ENCODE measurements at regions not wholly inside any gene's neighbourhood (a gene's known extent, or its start where the extent isn't known, plus 50 kb on each side); places are given as distances from the start of the nearest gene placed in this dataset.

GRCh38 chr2:201538025-201538424 lies 86.5 kb downstream of the STRADB start:
- H3K4me3 ChIP-seq (ENCODE audit: low read depth, low read length), result no peak overlapping the region
- TF ChIP-seq, protein P1, sequence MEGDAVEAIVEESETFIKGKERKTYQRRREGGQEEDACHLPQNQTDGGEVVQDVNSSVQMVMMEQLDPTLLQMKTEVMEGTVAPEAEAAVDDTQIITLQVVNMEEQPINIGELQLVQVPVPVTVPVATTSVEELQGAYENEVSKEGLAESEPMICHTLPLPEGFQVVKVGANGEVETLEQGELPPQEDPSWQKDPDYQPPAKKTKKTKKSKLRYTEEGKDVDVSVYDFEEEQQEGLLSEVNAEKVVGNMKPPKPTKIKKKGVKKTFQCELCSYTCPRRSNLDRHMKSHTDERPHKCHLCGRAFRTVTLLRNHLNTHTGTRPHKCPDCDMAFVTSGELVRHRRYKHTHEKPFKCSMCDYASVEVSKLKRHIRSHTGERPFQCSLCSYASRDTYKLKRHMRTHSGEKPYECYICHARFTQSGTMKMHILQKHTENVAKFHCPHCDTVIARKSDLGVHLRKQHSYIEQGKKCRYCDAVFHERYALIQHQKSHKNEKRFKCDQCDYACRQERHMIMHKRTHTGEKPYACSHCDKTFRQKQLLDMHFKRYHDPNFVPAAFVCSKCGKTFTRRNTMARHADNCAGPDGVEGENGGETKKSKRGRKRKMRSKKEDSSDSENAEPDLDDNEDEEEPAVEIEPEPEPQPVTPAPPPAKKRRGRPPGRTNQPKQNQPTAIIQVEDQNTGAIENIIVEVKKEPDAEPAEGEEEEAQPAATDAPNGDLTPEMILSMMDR (IDR thresholded peaks at IDR 0.05; ENCODE audit: low read depth, low read length, missing control alignments), result no peak
- no peak for DNase-seq (ENCODE audit: low read depth)

GRCh38 chr2:201536754-201537153 lies 85.2 kb downstream of the STRADB start:
- TF ChIP-seq, protein P1 (IDR thresholded peaks at IDR 0.05; ENCODE audit: low read depth, low read length, missing control alignments), result no peak
- no peak overlapping the region for H3K4me3 ChIP-seq (ENCODE audit: low read depth, low read length)
- no peak for DNase-seq (ENCODE audit: low read depth)

- no peak overlapping the region for H3K4me3 ChIP-seq (ENCODE audit: low read depth, low read length)
- no peak for DNase-seq (ENCODE audit: low read depth)
- TF ChIP-seq, protein P1 (IDR thresholded peaks at IDR 0.05; ENCODE audit: low read depth, low read length, missing control alignments), result no peak
Measured at GRCh38 chr2:201536046-201536445, 84.5 kb downstream of the STRADB start.

GRCh38 chr2:201532686-201533304 lies 81.3 kb downstream of the STRADB start:
- TF ChIP-seq, protein P1 (IDR thresholded peaks at IDR 0.05; ENCODE audit: low read depth, low read length, missing control alignments), result no peak
- peak; percentile 59 for DNase-seq (ENCODE audit: low read depth)
- H3K4me3 ChIP-seq (ENCODE audit: low read depth, low read length), result no peak overlapping the region

Data from GM12864 (cell line).